Fibroblast of lung (primary cell): ENCODE measurements at regions not wholly inside any gene's neighbourhood (a gene's known extent, or its start where the extent isn't known, plus 50 kb on each side); places are given as distances from the start of the nearest gene placed in this dataset.
"Not testable (repeated sequence)": the region's sequence is repeated elsewhere in the genome, so short reads cannot be mapped to it uniquely, and the experiment has no call there.

Experiments
- DNase-seq, 2 donors: peaks; one replicate each; pipeline versions ENCODE4 v3.0.0 to v3.0.0-alpha.2; 2010; ENCODE audit warnings: low read depth in 2 of 2
- H2AFZ ChIP-seq: 2 replicates; pipeline ENCODE4 v1.5.1; 2012; ENCODE audit warnings: low read length, control low read depth, inconsistent platforms
- H3K27ac ChIP-seq: 2 replicates; pipeline ENCODE4 v1.5.1; 2011; ENCODE audit warnings: low read length, control low read depth; ENCODE audit not compliant: insufficient read depth
- H3K27me3 ChIP-seq: 2 replicates; pipeline ENCODE4 v1.5.1; 2011; ENCODE audit warnings: mild to moderate bottlenecking, low read length; ENCODE audit not compliant: control insufficient read depth, insufficient read depth
- H3K36me3 ChIP-seq: 2 replicates; pipeline ENCODE4 v1.5.1; 2011; ENCODE audit warnings: low read length; ENCODE audit not compliant: control insufficient read depth, insufficient read depth
- H3K4me1 ChIP-seq: 2 replicates; pipeline ENCODE4 v1.5.1; 2011; ENCODE audit warnings: low read length; ENCODE audit not compliant: control insufficient read depth, insufficient read depth; ENCODE audit errors: extremely low read depth
- H3K4me2 ChIP-seq: 2 replicates; pipeline ENCODE4 v1.5.1; 2011; ENCODE audit warnings: low read length, control low read depth; ENCODE audit not compliant: insufficient read depth; ENCODE audit errors: extremely low read depth
- H3K4me3 ChIP-seq, 4 experiments: fragments of 200-600 bp in 1 of 4; sonication (generic) in 1 of 4; replicated peaks in 1 of 4; 2 replicates each; pipeline ENCODE4 v1.5.1; 2011 to 2016; ENCODE audit warnings: low read length in 4 of 4, low read depth in 3 of 4, mild to moderate bottlenecking in 3 of 4, control low read depth in 2 of 4, inconsistent platforms in 1 of 4, mixed read lengths in 1 of 4; ENCODE audit not compliant: insufficient read depth in 1 of 4; ENCODE audit errors: control extremely low read depth in 1 of 4
- H3K79me2 ChIP-seq: 2 replicates; pipeline ENCODE4 v1.5.1; 2012; ENCODE audit warnings: mild to moderate bottlenecking, low read length, inconsistent platforms; ENCODE audit not compliant: control insufficient read depth, insufficient read depth
- H3K9ac ChIP-seq: 2 replicates; pipeline ENCODE4 v1.5.1; 2011; ENCODE audit warnings: mild to moderate bottlenecking, low read length, control low read depth; ENCODE audit not compliant: insufficient read depth
- H3K9me3 ChIP-seq: 2 replicates; pipeline ENCODE4 v1.5.1; 2012; ENCODE audit warnings: low read depth, low read length; ENCODE audit not compliant: control insufficient read depth, insufficient read depth
- H4K20me1 ChIP-seq: 2 replicates; pipeline ENCODE4 v1.5.1; 2011; ENCODE audit warnings: low read length; ENCODE audit not compliant: control insufficient read depth, insufficient read depth; ENCODE audit errors: extremely low read depth
- CTCF ChIP-seq, 2 donors: IDR thresholded peaks in 1 of 2; conservative IDR thresholded peaks in 1 of 2; 1 replicate in 1 of 2; 2 replicates in 1 of 2; pipeline ENCODE4 v1.5.1; 2011 to 2012; ENCODE audit warnings: low read length in 2 of 2, control low read depth in 1 of 2, inconsistent platforms in 1 of 2, low read depth in 1 of 2, mild to moderate bottlenecking in 1 of 2
- EZH2 ChIP-seq: IDR thresholded peaks from 2 replicates; pipeline ENCODE4 v1.5.1; 2012; ENCODE audit warnings: low read length, control low read depth, mild to moderate bottlenecking; ENCODE audit errors: missing control alignments

- Histone ChIP-seq H3K9ac (no peak overlapping the region), H3K4me3 (no peak overlapping the region), H4K20me1 (no peaks in the 10 kb centered on the region), H3K4me2 (no peak overlapping the region), H3K27ac (no peak overlapping the region), H3K4me1 (no peaks in the 10 kb centered on the region), H3K9me3 (no peaks in the 10 kb centered on the region), H3K79me2 (no peaks in the 10 kb centered on the region), H3K36me3 (no peaks in the 10 kb centered on the region), H3K27me3 (no peaks in the 10 kb centered on the region), H2AFZ (no peak overlapping the region)
- no peak for DNase-seq
- TF ChIP-seq EZH2 (no peak), CTCF (conservative IDR thresholded peaks at IDR 0.05 in 1 of 2, IDR thresholded peaks at IDR 0.05 in 1 of 2; ENCODE audit: low read depth in 1 of 2, low read length in 2 of 2) (no peak)
Measured at GRCh38 chr2:58473165-58473564, 232.0 kb upstream of the FANCL start.

- H3K27ac ChIP-seq = no peak overlapping the region
- H3K27me3 ChIP-seq = no peaks in the 10 kb centered on the region
- no peaks in the 10 kb centered on the region for H3K9me3 ChIP-seq
- TF ChIP-seq EZH2 (no peak), CTCF (conservative IDR thresholded peaks at IDR 0.05 in 1 of 2, IDR thresholded peaks at IDR 0.05 in 1 of 2; ENCODE audit: low read depth in 1 of 2, low read length in 2 of 2) (no peak)
- no peak for DNase-seq
- H3K9ac ChIP-seq = no peak overlapping the region
- H3K79me2 ChIP-seq = no peaks in the 10 kb centered on the region
- no peak overlapping the region for H3K4me3 ChIP-seq
- no peaks in the 10 kb centered on the region for H3K4me1 ChIP-seq
- H4K20me1 ChIP-seq = no peaks in the 10 kb centered on the region
- H3K4me2 ChIP-seq = no peak overlapping the region
- H3K36me3 ChIP-seq = no peaks in the 10 kb centered on the region
- H2AFZ ChIP-seq = no peak overlapping the region
Measured at GRCh38 chr2:58466804-58467203, 225.7 kb upstream of the FANCL start.

GRCh38 chr2:58466021-58466420 lies 224.9 kb upstream of the FANCL start:
- not testable (repeated sequence) for H3K9me3 ChIP-seq, H3K4me2 ChIP-seq

GRCh38 chr2:58460670-58461069 lies 219.5 kb upstream of the FANCL start:
- Histone ChIP-seq H3K4me1 (no peaks in the 10 kb centered on the region), H3K9me3 (no peaks in the 10 kb centered on the region)
- TF ChIP-seq EZH2 (no peak), CTCF (conservative IDR thresholded peaks at IDR 0.05 in 1 of 2, IDR thresholded peaks at IDR 0.05 in 1 of 2; ENCODE audit: low read depth in 1 of 2, low read length in 2 of 2) (no peak)

More at GRCh38 chr2:58466021-58466420, 224.9 kb upstream of the FANCL start:
- H3K4me3 ChIP-seq, H3K9ac ChIP-seq, H3K79me2 ChIP-seq, H3K4me1 ChIP-seq, H4K20me1 ChIP-seq, H3K27ac ChIP-seq, H3K27me3 ChIP-seq, DNase-seq, H2AFZ ChIP-seq, H3K36me3 ChIP-seq: not testable (repeated sequence)

More at GRCh38 chr2:58460670-58461069, 219.5 kb upstream of the FANCL start:
- Histone ChIP-seq H3K4me3 (no peak overlapping the region), H3K27me3 (no peaks in the 10 kb centered on the region), H3K36me3 (no peaks in the 10 kb centered on the region), H4K20me1 (no peaks in the 10 kb centered on the region), H3K27ac (no peak overlapping the region), H3K4me2 (no peak overlapping the region), H3K9ac (no peak overlapping the region), H2AFZ (no peak overlapping the region), H3K79me2 (no peaks in the 10 kb centered on the region)
- no peak for DNase-seq
